Neural progenitor cell (in vitro differentiated cells): ENCODE measurements at regions not wholly inside any gene's neighbourhood (a gene's known extent, or its start where the extent isn't known, plus 50 kb on each side); places are given as distances from the start of the nearest gene placed in this dataset.

Experiments
- EZH2phosphoT487 ChIP-seq: fragments of 200-600 bp; sonication (generic); IDR thresholded peaks from 2 replicates; pipeline ENCODE4 v1.6.1; 2017; ENCODE audit warnings: antibody characterized with exemption
- TF ChIP-seq, protein P1 (sequence below): fragments of 200-600 bp; sonication (generic); IDR thresholded peaks from 2 replicates; pipeline ENCODE4 v1.5.1; 2017; ENCODE audit warnings: antibody characterized with exemption, mild to moderate bottlenecking

GRCh38 chr13:19324325-19324724 lies 142.7 kb upstream of the TUBA3C start:
- TF ChIP-seq, protein P1, sequence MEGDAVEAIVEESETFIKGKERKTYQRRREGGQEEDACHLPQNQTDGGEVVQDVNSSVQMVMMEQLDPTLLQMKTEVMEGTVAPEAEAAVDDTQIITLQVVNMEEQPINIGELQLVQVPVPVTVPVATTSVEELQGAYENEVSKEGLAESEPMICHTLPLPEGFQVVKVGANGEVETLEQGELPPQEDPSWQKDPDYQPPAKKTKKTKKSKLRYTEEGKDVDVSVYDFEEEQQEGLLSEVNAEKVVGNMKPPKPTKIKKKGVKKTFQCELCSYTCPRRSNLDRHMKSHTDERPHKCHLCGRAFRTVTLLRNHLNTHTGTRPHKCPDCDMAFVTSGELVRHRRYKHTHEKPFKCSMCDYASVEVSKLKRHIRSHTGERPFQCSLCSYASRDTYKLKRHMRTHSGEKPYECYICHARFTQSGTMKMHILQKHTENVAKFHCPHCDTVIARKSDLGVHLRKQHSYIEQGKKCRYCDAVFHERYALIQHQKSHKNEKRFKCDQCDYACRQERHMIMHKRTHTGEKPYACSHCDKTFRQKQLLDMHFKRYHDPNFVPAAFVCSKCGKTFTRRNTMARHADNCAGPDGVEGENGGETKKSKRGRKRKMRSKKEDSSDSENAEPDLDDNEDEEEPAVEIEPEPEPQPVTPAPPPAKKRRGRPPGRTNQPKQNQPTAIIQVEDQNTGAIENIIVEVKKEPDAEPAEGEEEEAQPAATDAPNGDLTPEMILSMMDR, result no peak
- no peak for TF ChIP-seq EZH2phosphoT487
